Natural killer cell (primary cell): ENCODE measurements at regions not wholly inside any gene's neighbourhood (a gene's known extent, or its start where the extent isn't known, plus 50 kb on each side); places are given as distances from the start of the nearest gene placed in this dataset.

Experiments
- ATAC-seq, 3 donors: fragments of 150-1000 bp in 2 of 3; fragments of 200-7000 bp in 1 of 3; cut with Tn5 transposase; 1 replicate in 1 of 3; 2 replicates in 2 of 3; pipeline ENCODE4 v1.10.0; 2021; ENCODE audit warnings: mild to moderate bottlenecking in 2 of 3, moderate library complexity in 2 of 3
- DNase-seq, 2 donors: peaks; one replicate each; pipeline versions ENCODE4 v3.0.0 to v3.0.0-alpha.2; 2013 to 2021; ENCODE audit warnings: mixed read lengths in 1 of 2
- H3K27ac ChIP-seq: one replicate; pipeline ENCODE4 v1.5.1; 2013; ENCODE audit warnings: mild to moderate bottlenecking, low read length
- H3K27me3 ChIP-seq: one replicate; pipeline ENCODE4 v1.6.1; 2013; ENCODE audit warnings: low read length; ENCODE audit not compliant: control insufficient read depth, insufficient read depth
- H3K36me3 ChIP-seq: one replicate; pipeline ENCODE4 v1.6.1; 2013; ENCODE audit warnings: low read length; ENCODE audit not compliant: control insufficient read depth, insufficient read depth
- H3K4me1 ChIP-seq: one replicate; pipeline ENCODE4 v1.6.1; 2013; ENCODE audit warnings: low read length; ENCODE audit not compliant: control insufficient read depth, insufficient read depth
- H3K4me3 ChIP-seq: one replicate; pipeline ENCODE4 v1.5.1; 2013; ENCODE audit warnings: low read length
- H3K9me3 ChIP-seq: one replicate; pipeline ENCODE4 v1.6.1; 2013; ENCODE audit warnings: low read length; ENCODE audit not compliant: control insufficient read depth, insufficient read depth
- H3K27ac Mint-ChIP-seq, 2 donors: one replicate each; pipeline ENCODE4 v1.8.0; 2022; ENCODE audit warnings: mild to moderate bottlenecking in 2 of 2, mixed read lengths in 2 of 2, moderate library complexity in 1 of 2
- H3K27me3 Mint-ChIP-seq, 2 donors: one replicate each; pipeline ENCODE4 v1.8.0; 2022; ENCODE audit warnings: low read depth in 2 of 2, mixed read lengths in 2 of 2
- H3K36me3 Mint-ChIP-seq: one replicate; pipeline ENCODE4 v1.8.0; 2022; ENCODE audit warnings: mixed read lengths
- H3K4me1 Mint-ChIP-seq, 2 donors: one replicate each; pipeline ENCODE4 v1.8.0; 2022; ENCODE audit warnings: mixed read lengths in 2 of 2
- H3K4me3 Mint-ChIP-seq: one replicate; pipeline ENCODE4 v1.8.0; 2022; ENCODE audit warnings: mild to moderate bottlenecking, moderate library complexity, mixed read lengths
- H3K9me3 Mint-ChIP-seq, 2 donors: one replicate each; pipeline ENCODE4 v1.8.0; 2022; ENCODE audit warnings: mixed read lengths in 2 of 2
- CTCF ChIP-seq: fragments of 200-600 bp; IDR thresholded peaks from one replicate; pipeline ENCODE4 v1.8.0; 2022; ENCODE audit warnings: antibody characterized with exemption
- WGBS: methylation state at CpG from one replicate; pipeline ENCODE4 v1.1.7; 2013; ENCODE audit warnings: missing lambda C conversion rate; ENCODE audit not compliant: insufficient coverage; 5-methylcytosine and 5-hydroxymethylcytosine counted together
- intact Hi-C: fragments of 100-400 bp; cut with micrococcal nuclease; formaldehyde crosslinking; loops from one replicate; pipeline ENCODE4 v1.14.2; 2022

- H3K36me3 ChIP-seq = no peaks in the 10 kb centered on the region
- H3K27me3 ChIP-seq = no peaks in the 10 kb centered on the region
- H3K27me3 Mint-ChIP-seq = peaks cover 6 to 9% of the 10 kb centered on the region in 2 donors
- peaks cover 0 to 13% of the 10 kb centered on the region in 2 donors for H3K4me1 Mint-ChIP-seq
- ATAC-seq (no peak), DNase-seq (no peak)
- no peaks in the 10 kb centered on the region for H3K36me3 Mint-ChIP-seq
- H3K27ac Mint-ChIP-seq = no peak overlapping the region
- H3K4me3 Mint-ChIP-seq = no peak overlapping the region
- intact Hi-C loops = no loop called here
- no peaks in the 10 kb centered on the region for H3K4me1 ChIP-seq
- no peak overlapping the region for H3K27ac ChIP-seq
- H3K4me3 ChIP-seq = no peak overlapping the region
- H3K9me3 Mint-ChIP-seq = no peaks in the 10 kb centered on the region
- 56% methylated on average over 2 of the region's 2 CpGs for WGBS
- no peaks in the 10 kb centered on the region for H3K9me3 ChIP-seq
- no peak for TF ChIP-seq CTCF
Observed at GRCh38 chr12:45660330-45660729, 69.2 kb upstream of the ARID2 start.

GRCh38 chr12:45663455-45663854 lies 66.1 kb upstream of the ARID2 start:
- Mint-ChIP-seq H3K4me3 (no peak overlapping the region), H3K27me3 (peaks cover 0 to 3% of the 10 kb centered on the region in 2 donors), H3K36me3 (no peaks in the 10 kb centered on the region), H3K9me3 (no peaks in the 10 kb centered on the region), H3K27ac (no peak overlapping the region), H3K4me1 (peaks cover 4 to 7% of the 10 kb centered on the region in 2 donors)
- no peak for ATAC-seq
- H3K27ac ChIP-seq = no peak overlapping the region
- no peaks in the 10 kb centered on the region for H3K4me1 ChIP-seq
- no peaks in the 10 kb centered on the region for H3K9me3 ChIP-seq
- DNase-seq = no peak
- H3K36me3 ChIP-seq = no peaks in the 10 kb centered on the region
- intact Hi-C loops = no loop called here
- H3K27me3 ChIP-seq = no peaks in the 10 kb centered on the region
- no peak for TF ChIP-seq CTCF
- no peak overlapping the region for H3K4me3 ChIP-seq
- WGBS = 43% methylated on average over 2 of the region's 2 CpGs

- intact Hi-C loops = no loop called here
- no peaks in the 10 kb centered on the region for H3K27me3 Mint-ChIP-seq
- H3K4me1 Mint-ChIP-seq = peaks cover 17 to 21% of the 10 kb centered on the region in 2 donors
- no CpG with 5 or more reads among the region's 1 CpG for WGBS
- H3K4me1 ChIP-seq = peaks cover 11% of the 10 kb centered on the region
- ATAC-seq (no peak), DNase-seq (no peak)
- no peaks in the 10 kb centered on the region for H3K9me3 Mint-ChIP-seq
- TF ChIP-seq CTCF = no peak
- no peaks in the 10 kb centered on the region for H3K27me3 ChIP-seq
- no peak overlapping the region for H3K4me3 Mint-ChIP-seq
- no peaks in the 10 kb centered on the region for H3K36me3 ChIP-seq
- no peak overlapping the region for H3K4me3 ChIP-seq
- H3K9me3 ChIP-seq = no peaks in the 10 kb centered on the region
- H3K27ac Mint-ChIP-seq = no peak overlapping the region
- H3K27ac ChIP-seq = no peak overlapping the region
- H3K36me3 Mint-ChIP-seq = no peaks in the 10 kb centered on the region
Observed at GRCh38 chr12:45665941-45666340, 63.6 kb upstream of the ARID2 start.

GRCh38 chr12:45666396-45666795 lies 63.1 kb upstream of the ARID2 start:
- TF ChIP-seq CTCF = no peak
- no peak overlapping the region for H3K27ac Mint-ChIP-seq
- H3K4me1 Mint-ChIP-seq = peaks cover 17 to 21% of the 10 kb centered on the region in 2 donors
- no peaks in the 10 kb centered on the region for H3K9me3 Mint-ChIP-seq
- H3K4me3 ChIP-seq = no peak overlapping the region
- peaks cover 15% of the 10 kb centered on the region for H3K4me1 ChIP-seq
- H3K27me3 ChIP-seq = no peaks in the 10 kb centered on the region
- ATAC-seq (no peak), DNase-seq (no peak)
- no peaks in the 10 kb centered on the region for H3K27me3 Mint-ChIP-seq
- H3K9me3 ChIP-seq = no peaks in the 10 kb centered on the region
- 83% methylated on average over 3 of the region's 3 CpGs for WGBS
- no peaks in the 10 kb centered on the region for H3K36me3 Mint-ChIP-seq
- H3K36me3 ChIP-seq = no peaks in the 10 kb centered on the region
- intact Hi-C loops = no loop called here
- H3K27ac ChIP-seq = no peak overlapping the region
- H3K4me3 Mint-ChIP-seq = no peak overlapping the region
